GM23338 (cell line): ENCODE measurements at regions not wholly inside any gene's neighbourhood (a gene's known extent, or its start where the extent isn't known, plus 50 kb on each side); places are given as distances from the start of the nearest gene placed in this dataset.

Experiments
- ATAC-seq: fragments of 200-7000 bp; cut with Tn5 transposase; 3 replicates; pipeline ENCODE4 v1.9.1; 2020
- DNase-seq: peaks from one replicate; pipeline ENCODE4 v3.0.0-alpha.2; 2015; ENCODE audit warnings: low spot score
- H2AFZ ChIP-seq: fragments of 200-600 bp; sonication (generic); 2 replicates; pipeline ENCODE4 v1.8.0; 2016; ENCODE audit warnings: antibody characterized with exemption, mild to moderate bottlenecking, moderate library complexity
- H3F3A ChIP-seq: fragments of 200-600 bp; sonication (generic); replicated peaks from 2 replicates; pipeline ENCODE4 v1.8.0; 2017; ENCODE audit warnings: antibody characterized with exemption, mixed run types, low read depth
- H3K27ac ChIP-seq: fragments of 200-600 bp; sonication (generic); 2 replicates; pipeline ENCODE4 v1.6.1; 2016; ENCODE audit warnings: low read depth
- H3K27me3 ChIP-seq: fragments of 200-600 bp; sonication (generic); 2 replicates; pipeline ENCODE4 v1.8.0; 2016; ENCODE audit warnings: mild to moderate bottlenecking, mixed run types, moderate library complexity; ENCODE audit not compliant: insufficient read depth
- H3K36me3 ChIP-seq: fragments of 200-600 bp; sonication (generic); 2 replicates; pipeline ENCODE4 v1.8.0; 2016; ENCODE audit warnings: mild to moderate bottlenecking; ENCODE audit not compliant: insufficient read depth
- H3K4me1 ChIP-seq: fragments of 200-600 bp; sonication (generic); 2 replicates; pipeline ENCODE4 v1.8.0; 2016; ENCODE audit warnings: mild to moderate bottlenecking, moderate library complexity; ENCODE audit not compliant: insufficient read depth
- H3K4me2 ChIP-seq: fragments of 200-600 bp; sonication (generic); 2 replicates; pipeline ENCODE4 v1.7.1; 2017; ENCODE audit warnings: mixed run types
- H3K4me3 ChIP-seq: fragments of 200-600 bp; sonication (generic); 2 replicates; pipeline ENCODE4 v1.6.1; 2016; ENCODE audit warnings: mixed run types
- H3K79me2 ChIP-seq: fragments of 200-600 bp; sonication (generic); replicated peaks from 2 replicates; pipeline ENCODE4 v1.8.0; 2017; ENCODE audit warnings: mild to moderate bottlenecking; ENCODE audit not compliant: insufficient read depth
- H3K9me2 ChIP-seq: fragments of 200-600 bp; sonication (generic); 2 replicates; pipeline ENCODE4 v1.8.0; 2017; ENCODE audit not compliant: insufficient read depth
- H4K20me1 ChIP-seq: fragments of 200-600 bp; sonication (generic); replicated peaks from 2 replicates; pipeline ENCODE4 v1.8.0; 2017; ENCODE audit warnings: mild to moderate bottlenecking; ENCODE audit not compliant: insufficient read depth
- H3K27ac Mint-ChIP-seq: 2 replicates; pipeline ENCODE4 v1.8.0; 2020; ENCODE audit warnings: inconsistent platforms, mild to moderate bottlenecking, moderate library complexity, mixed read lengths
- H3K27me3 Mint-ChIP-seq: 3 replicates; pipeline ENCODE4 v1.8.0; 2022; ENCODE audit warnings: low read depth, mild to moderate bottlenecking, moderate library complexity, mixed read lengths, inconsistent platforms; ENCODE audit not compliant: insufficient read depth, poor library complexity
- H3K36me3 Mint-ChIP-seq: 3 replicates; pipeline ENCODE4 v1.8.0; 2021; ENCODE audit warnings: low read depth, mild to moderate bottlenecking, inconsistent platforms, moderate library complexity, mixed read lengths
- H3K4me1 Mint-ChIP-seq: 3 replicates; pipeline ENCODE4 v1.8.0; 2020; ENCODE audit warnings: mild to moderate bottlenecking, inconsistent platforms, mixed read lengths
- H3K4me3 Mint-ChIP-seq: 3 replicates; pipeline ENCODE4 v1.8.0; 2021; ENCODE audit warnings: moderate library complexity, mild to moderate bottlenecking, inconsistent platforms, mixed read lengths
- H3K9me3 Mint-ChIP-seq: 3 replicates; pipeline ENCODE4 v1.8.0; 2020; ENCODE audit warnings: moderate library complexity, mild to moderate bottlenecking, inconsistent platforms, mixed read lengths
- CREB1 ChIP-seq: fragments of 250-450 bp; sonication (Bioruptor Pico); IDR thresholded peaks from 2 replicates; pipeline ENCODE4 v1.5.0; 2020; ENCODE audit warnings: low read depth, mild to moderate bottlenecking, moderate library complexity
- CTCF ChIP-seq, 2 experiments: fragments of 200-600 bp in 1 of 2; sonication (generic) in 1 of 2; conservative IDR thresholded peaks; 2 replicates each; pipeline versions ENCODE4 v1.5.1 to v1.6.1; 2016 to 2017; ENCODE audit warnings: antibody characterized with exemption in 2 of 2, low read depth in 2 of 2, mild to moderate bottlenecking in 2 of 2, moderate library complexity in 1 of 2
- EZH2 ChIP-seq: fragments of 200-600 bp; sonication (generic); IDR thresholded peaks from one replicate; pipeline ENCODE4 v1.8.0; 2017; ENCODE audit warnings: antibody characterized with exemption, mild to moderate bottlenecking, low read depth; ENCODE audit not compliant: unreplicated experiment
- EZH2phosphoT487 ChIP-seq: fragments of 200-600 bp; sonication (generic); IDR thresholded peaks from one replicate; pipeline ENCODE4 v1.8.1; 2018; ENCODE audit warnings: antibody characterized with exemption; ENCODE audit not compliant: unreplicated experiment
- JUNB ChIP-seq: IDR thresholded peaks from one replicate; pipeline ENCODE4 v1.6.1; 2016; ENCODE audit warnings: antibody characterized with exemption; ENCODE audit not compliant: unreplicated experiment
- NANOG ChIP-seq: IDR thresholded peaks from 2 replicates; pipeline ENCODE4 v1.6.1; 2016; ENCODE audit warnings: antibody characterized with exemption, borderline replicate concordance
- POLR2AphosphoS5 ChIP-seq: IDR thresholded peaks from 2 replicates; pipeline ENCODE4 v1.6.1; 2016; ENCODE audit warnings: antibody characterized with exemption, low read depth
- REST ChIP-seq: IDR thresholded peaks from one replicate; pipeline ENCODE4 v1.6.1; 2018; ENCODE audit warnings: antibody characterized with exemption; ENCODE audit not compliant: unreplicated experiment
- STAT1 ChIP-seq: IDR thresholded peaks from one replicate; pipeline ENCODE4 v1.6.1; 2016; ENCODE audit warnings: antibody characterized with exemption; ENCODE audit not compliant: unreplicated experiment
- ZNF331 ChIP-seq: fragments of 250-450 bp; sonication (Bioruptor Pico); IDR thresholded peaks from 2 replicates; pipeline ENCODE4 v1.5.0; 2020; ENCODE audit warnings: low read depth, mild to moderate bottlenecking, moderate library complexity

- TF ChIP-seq REST (no peak), CREB1 (CRISPR knock-in tag) (no peak), JUNB (no peak), EZH2phosphoT487 (no peak)
Measured at GRCh38 chr16:86753399-86753798, 175.1 kb downstream of the FOXL1 start (continued).

GRCh38 chr16:86755571-86756006 is 177.2 kb downstream of the FOXL1 start:
- H3K4me1 Mint-ChIP-seq = peaks cover 25% of the 10 kb centered on the region
- no peak overlapping the region for H3K4me2 ChIP-seq
- peaks cover 6% of the 10 kb centered on the region for H3K4me1 ChIP-seq
- H3K9me2 ChIP-seq = no peaks in the 10 kb centered on the region
- DNase-seq = no peak
- no peaks in the 10 kb centered on the region for H4K20me1 ChIP-seq
- H3K4me3 Mint-ChIP-seq = no peak overlapping the region
- no peak overlapping the region for H3K27ac ChIP-seq
- no peak for ATAC-seq
- peaks cover 13% of the 10 kb centered on the region for H3K27me3 Mint-ChIP-seq
- H3K79me2 ChIP-seq = no peaks in the 10 kb centered on the region
- no peaks in the 10 kb centered on the region for H3K36me3 ChIP-seq
- H3F3A ChIP-seq = no peaks in the 10 kb centered on the region
- no peaks in the 10 kb centered on the region; the same call in 2 of the 3 replicates for H3K9me3 Mint-ChIP-seq
- no peak overlapping the region for H3K4me3 ChIP-seq
- H3K27ac Mint-ChIP-seq = no peak overlapping the region
- H2AFZ ChIP-seq = no peak overlapping the region
- no peaks in the 10 kb centered on the region for H3K36me3 Mint-ChIP-seq
- TF ChIP-seq EZH2phosphoT487 = no peak
- no peaks in the 10 kb centered on the region for H3K27me3 ChIP-seq

GRCh38 chr16:86756882-86757703 is 178.7 kb downstream of the FOXL1 start:
- Mint-ChIP-seq H3K36me3 (no peaks in the 10 kb centered on the region), H3K27ac (no peak overlapping the region), H3K9me3 (no peaks in the 10 kb centered on the region; the same call in 2 of the 3 replicates), H3K4me1 (peaks cover 37% of the 10 kb centered on the region), H3K4me3 (no peak overlapping the region; the same call in 2 of the 3 replicates), H3K27me3 (peaks cover 20% of the 10 kb centered on the region)
- Histone ChIP-seq H3K9me2 (no peaks in the 10 kb centered on the region), H3K4me2 (no peak overlapping the region), H3K4me3 (no peak overlapping the region), H3K36me3 (no peaks in the 10 kb centered on the region), H3K27me3 (peaks cover 3% of the 10 kb centered on the region), H3K4me1 (peaks cover 9% of the 10 kb centered on the region), H4K20me1 (no peaks in the 10 kb centered on the region), H3K27ac (no peak overlapping the region), H3F3A (no peaks in the 10 kb centered on the region), H2AFZ (peak overlapping the region; percentile 88), H3K79me2 (no peaks in the 10 kb centered on the region)
- TF ChIP-seq CTCF (conservative IDR thresholded peaks at IDR 0.05; ENCODE audit: low read depth in 2 of 2) (peak in 1 of 2 experiments; percentile 12; a peak in 1 of 4 replicates), STAT1 (no peak), NANOG (no peak), POLR2AphosphoS5 (no peak), EZH2 (no peak), ZNF331 (no peak)
- no peak for ATAC-seq
- DNase-seq = no peak
